ENCODE measurements at regions not wholly inside any gene's neighbourhood (a gene's known extent, or its start where the extent isn't known, plus 50 kb on each side); places are given as distances from the start of the nearest gene placed in this dataset.

DNA sequence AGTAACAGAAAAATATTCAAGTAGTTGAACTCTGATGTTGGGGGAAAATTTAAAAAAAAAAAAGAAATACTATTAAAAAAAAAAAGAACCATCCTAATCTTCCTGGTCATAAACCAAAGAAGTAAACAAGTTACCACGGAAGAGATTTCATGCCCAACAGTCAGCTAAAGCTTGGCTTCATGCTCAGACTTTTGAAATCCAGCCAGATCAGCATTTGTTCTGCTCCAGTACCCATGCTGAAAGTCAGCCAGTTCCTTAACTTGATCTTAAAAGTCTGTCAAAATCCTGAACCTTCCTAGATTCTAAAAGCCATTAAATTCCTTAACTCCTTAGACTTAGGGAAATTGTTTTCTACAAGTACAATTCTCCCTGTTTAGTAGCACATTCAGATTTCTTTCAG is 908.7 kb upstream of the CDH9 start:
- TF ChIP-seq, protein P1, sequence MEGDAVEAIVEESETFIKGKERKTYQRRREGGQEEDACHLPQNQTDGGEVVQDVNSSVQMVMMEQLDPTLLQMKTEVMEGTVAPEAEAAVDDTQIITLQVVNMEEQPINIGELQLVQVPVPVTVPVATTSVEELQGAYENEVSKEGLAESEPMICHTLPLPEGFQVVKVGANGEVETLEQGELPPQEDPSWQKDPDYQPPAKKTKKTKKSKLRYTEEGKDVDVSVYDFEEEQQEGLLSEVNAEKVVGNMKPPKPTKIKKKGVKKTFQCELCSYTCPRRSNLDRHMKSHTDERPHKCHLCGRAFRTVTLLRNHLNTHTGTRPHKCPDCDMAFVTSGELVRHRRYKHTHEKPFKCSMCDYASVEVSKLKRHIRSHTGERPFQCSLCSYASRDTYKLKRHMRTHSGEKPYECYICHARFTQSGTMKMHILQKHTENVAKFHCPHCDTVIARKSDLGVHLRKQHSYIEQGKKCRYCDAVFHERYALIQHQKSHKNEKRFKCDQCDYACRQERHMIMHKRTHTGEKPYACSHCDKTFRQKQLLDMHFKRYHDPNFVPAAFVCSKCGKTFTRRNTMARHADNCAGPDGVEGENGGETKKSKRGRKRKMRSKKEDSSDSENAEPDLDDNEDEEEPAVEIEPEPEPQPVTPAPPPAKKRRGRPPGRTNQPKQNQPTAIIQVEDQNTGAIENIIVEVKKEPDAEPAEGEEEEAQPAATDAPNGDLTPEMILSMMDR (IDR thresholded peaks at IDR 0.05; ENCODE audit: extremely low read depth in 1 of 2, insufficient read depth in 1 of 2, low read depth in 1 of 2, low read length in 2 of 2) = no peak
- TF ChIP-seq, protein P2, sequence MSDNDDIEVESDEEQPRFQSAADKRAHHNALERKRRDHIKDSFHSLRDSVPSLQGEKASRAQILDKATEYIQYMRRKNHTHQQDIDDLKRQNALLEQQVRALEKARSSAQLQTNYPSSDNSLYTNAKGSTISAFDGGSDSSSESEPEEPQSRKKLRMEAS (IDR thresholded peaks at IDR 0.05; ENCODE audit: insufficient read depth, insufficient read length) = no peak
- TF ChIP-seq MYC (IDR thresholded peaks at IDR 0.05; ENCODE audit: low read depth, low read length) (no peak), EZH2 (IDR thresholded peaks at IDR 0.05; ENCODE audit: borderline replicate concordance, low read depth, low read length, severe bottlenecking) (no peak), POLR2A (IDR thresholded peaks at IDR 0.05; ENCODE audit: low read depth, low read length) (no peak), POLR2AphosphoS5 (IDR thresholded peaks at IDR 0.05; ENCODE audit: insufficient read depth, low read depth, low read length) (no peak), FOS (IDR thresholded peaks at IDR 0.05; ENCODE audit: borderline replicate concordance, insufficient read depth, low read length) (no peak)

Measured in endothelial cell of umbilical vein (primary cell).